22Rv1 (cell line): ENCODE measurements at regions not wholly inside any gene's neighbourhood (a gene's known extent, or its start where the extent isn't known, plus 50 kb on each side); places are given as distances from the start of the nearest gene placed in this dataset.

Experiments used
- H3K27ac ChIP-seq: fragments of 450-650 bp; 2 replicates; pipeline ENCODE4 v1.5.1; 2017
- ZFX ChIP-seq: fragments of 450-650 bp; IDR thresholded peaks from 2 replicates; pipeline ENCODE4 v1.6.1; 2017; ENCODE audit warnings: antibody characterized with exemption, borderline replicate concordance
- TF ChIP-seq, protein P1 (sequence below): fragments of 450-650 bp; IDR thresholded peaks from 2 replicates; pipeline ENCODE4 v1.5.1; 2017; ENCODE audit warnings: mild to moderate bottlenecking

DNA sequence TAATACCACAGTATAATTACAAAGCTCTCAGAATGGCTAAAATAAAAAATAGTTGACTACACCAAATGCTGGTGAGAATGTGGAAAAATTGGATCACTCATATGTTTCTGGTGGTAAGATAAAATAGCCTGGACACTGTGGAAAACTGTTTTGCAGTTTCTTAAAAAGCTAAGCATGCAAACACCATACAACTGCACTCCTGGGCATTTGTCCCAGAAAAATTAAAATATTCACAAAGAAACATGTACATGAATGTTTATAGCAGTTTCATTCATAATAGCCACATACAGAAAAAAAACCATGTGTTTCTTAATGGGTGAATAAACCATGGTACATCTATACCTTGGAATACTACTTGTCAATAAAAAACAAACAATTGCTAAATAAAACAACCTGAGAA, 172.9 kb downstream of the AHR start:
- TF ChIP-seq, protein P1, sequence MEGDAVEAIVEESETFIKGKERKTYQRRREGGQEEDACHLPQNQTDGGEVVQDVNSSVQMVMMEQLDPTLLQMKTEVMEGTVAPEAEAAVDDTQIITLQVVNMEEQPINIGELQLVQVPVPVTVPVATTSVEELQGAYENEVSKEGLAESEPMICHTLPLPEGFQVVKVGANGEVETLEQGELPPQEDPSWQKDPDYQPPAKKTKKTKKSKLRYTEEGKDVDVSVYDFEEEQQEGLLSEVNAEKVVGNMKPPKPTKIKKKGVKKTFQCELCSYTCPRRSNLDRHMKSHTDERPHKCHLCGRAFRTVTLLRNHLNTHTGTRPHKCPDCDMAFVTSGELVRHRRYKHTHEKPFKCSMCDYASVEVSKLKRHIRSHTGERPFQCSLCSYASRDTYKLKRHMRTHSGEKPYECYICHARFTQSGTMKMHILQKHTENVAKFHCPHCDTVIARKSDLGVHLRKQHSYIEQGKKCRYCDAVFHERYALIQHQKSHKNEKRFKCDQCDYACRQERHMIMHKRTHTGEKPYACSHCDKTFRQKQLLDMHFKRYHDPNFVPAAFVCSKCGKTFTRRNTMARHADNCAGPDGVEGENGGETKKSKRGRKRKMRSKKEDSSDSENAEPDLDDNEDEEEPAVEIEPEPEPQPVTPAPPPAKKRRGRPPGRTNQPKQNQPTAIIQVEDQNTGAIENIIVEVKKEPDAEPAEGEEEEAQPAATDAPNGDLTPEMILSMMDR: no peak
- no peak for TF ChIP-seq ZFX
- H3K27ac ChIP-seq: no peak overlapping the region

DNA sequence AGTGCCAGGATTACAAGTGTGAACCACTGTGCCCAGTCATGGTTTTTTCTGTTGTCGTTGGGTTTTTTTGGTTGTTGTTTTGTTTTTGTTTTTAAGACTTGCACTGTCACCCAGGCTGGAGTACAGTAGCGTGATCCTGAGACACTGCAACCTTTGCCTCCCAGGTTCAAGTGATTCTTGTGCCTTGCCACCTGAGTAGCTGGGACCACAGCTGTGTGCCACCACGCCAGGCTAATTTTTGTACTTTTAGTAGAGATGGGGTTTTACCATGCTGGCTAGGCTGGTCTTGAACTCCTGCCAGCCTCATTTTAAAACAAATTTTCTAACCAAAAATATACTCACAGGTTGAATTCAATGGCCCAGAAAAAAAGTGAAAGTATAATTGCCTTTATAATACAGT, 174.1 kb downstream of the AHR start:
- TF ChIP-seq ZFX: no peak
- TF ChIP-seq, protein P1: no peak
- no peak overlapping the region for H3K27ac ChIP-seq

DNA sequence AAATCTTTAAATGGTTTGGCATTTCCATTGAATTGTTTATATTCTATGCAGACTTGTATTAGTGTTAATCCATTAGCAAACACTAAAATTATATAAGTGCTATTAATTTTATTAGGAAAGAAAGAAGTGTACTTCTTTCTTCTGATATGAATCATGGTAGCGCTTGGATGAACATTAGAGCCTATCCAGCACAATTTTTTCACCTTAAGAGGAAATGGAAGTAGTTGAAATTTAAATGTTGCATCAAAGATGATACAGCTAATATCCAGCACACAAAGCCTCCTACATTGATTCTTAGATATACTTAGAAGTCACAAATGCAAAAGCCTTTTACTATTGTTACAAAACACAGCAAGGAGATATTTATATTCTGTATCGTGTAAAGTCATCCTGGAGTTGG, 174.5 kb downstream of the AHR start:
- TF ChIP-seq ZFX: no peak
- TF ChIP-seq, protein P1: no peak

GRCh38 chr7:17474724-17475344, 176.4 kb downstream of the AHR start:
- TF ChIP-seq, protein P1: peak; percentile 54
- no peak for TF ChIP-seq ZFX
- H3K27ac ChIP-seq: no peak overlapping the region

More for the DNA sequence above, 174.5 kb downstream of the AHR start:
- H3K27ac ChIP-seq: no peak overlapping the region

DNA sequence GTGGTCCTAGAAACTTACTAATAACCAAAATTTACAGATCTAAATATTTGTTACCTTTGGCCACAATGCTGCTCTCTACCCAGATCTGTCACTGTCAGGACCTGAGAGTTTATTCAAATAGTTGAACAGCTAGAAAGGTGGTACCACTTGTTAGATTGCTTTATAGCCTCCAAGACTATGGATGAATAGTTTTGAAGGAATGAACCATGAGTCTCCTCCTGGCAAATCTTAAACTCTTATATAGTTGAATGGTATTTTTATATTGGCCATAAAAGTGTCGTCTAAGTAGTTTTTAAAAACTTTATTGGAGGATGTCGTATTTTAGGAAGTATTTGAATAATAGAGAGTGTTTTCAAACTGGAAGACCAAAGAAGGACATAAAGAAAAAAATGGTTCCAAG, 178.7 kb downstream of the AHR start:
- no peak overlapping the region for H3K27ac ChIP-seq
- TF ChIP-seq ZFX: no peak
- TF ChIP-seq, protein P1: no peak

DNA sequence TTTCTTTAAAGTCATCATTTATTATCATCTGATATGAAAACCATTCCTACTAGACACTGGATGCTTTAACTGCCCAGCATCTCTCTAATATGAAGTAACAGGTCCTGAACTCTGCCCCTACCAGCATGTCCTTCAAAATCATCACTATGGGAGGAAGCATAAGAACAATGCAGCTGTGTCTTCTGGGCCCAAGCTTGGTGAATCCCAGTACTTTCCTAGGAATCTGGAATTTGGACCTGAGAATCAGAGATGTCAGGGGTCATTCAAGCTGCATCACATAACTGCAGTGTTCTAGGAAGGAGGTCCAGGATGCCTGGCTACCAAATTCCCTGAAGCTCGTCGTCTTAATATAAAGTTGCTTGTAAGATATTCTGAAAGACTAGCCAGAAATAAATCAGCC, 182.7 kb downstream of the AHR start:
- TF ChIP-seq ZFX: no peak
- TF ChIP-seq, protein P1: no peak
- H3K27ac ChIP-seq: no peak overlapping the region

GRCh38 chr7:17485368-17485767, 186.9 kb downstream of the AHR start:
- H3K27ac ChIP-seq: no peak overlapping the region
- TF ChIP-seq ZFX: no peak
- TF ChIP-seq, protein P1: no peak
